ENCODE measurements at regions not wholly inside any gene's neighbourhood (a gene's known extent, or its start where the extent isn't known, plus 50 kb on each side); places are given as distances from the start of the nearest gene placed in this dataset.
"Not testable (repeated sequence)": the region's sequence is repeated elsewhere in the genome, so short reads cannot be mapped to it uniquely, and the experiment has no call there.

DNA sequence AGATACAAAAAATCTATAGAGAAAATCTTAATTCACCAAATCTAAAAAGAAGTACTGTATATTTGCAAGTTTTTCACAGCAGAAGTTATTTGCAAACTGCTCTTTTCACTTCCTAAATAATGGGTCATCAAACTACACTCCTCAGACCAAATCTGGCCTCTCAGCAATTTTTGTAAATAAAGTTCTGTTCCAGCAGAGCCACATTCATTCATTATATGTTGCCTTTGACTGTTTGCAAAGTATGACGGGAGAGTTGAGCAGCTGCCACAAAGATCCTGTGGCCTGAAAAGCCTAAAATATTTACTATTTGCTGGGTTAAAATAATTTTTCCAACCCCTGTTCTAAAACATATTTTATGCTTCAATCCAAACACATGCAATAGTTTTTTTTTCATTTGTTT, 1222.3 kb upstream of the SEL1L start:
- DNase-seq: peak; percentile 42

DNA sequence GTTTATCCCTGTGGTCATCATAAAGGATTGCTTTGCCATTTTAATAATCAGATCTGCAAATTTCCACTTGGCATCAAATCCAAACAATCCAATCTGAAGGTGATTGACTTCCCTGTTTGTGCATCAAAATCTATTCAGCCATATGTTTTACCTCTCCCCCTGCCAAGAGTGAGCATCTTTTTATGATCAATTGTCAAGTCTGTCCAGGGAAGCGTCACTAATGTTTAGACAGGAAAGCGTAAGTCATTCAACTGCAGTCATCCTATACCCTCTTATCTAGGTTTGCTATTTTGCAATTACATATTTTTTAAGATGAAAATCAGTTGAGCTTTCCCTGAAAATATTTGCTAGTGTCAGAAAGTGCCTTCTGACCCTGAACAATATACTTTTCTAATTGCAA, 1224.1 kb upstream of the SEL1L start:
- no peak for DNase-seq

DNA sequence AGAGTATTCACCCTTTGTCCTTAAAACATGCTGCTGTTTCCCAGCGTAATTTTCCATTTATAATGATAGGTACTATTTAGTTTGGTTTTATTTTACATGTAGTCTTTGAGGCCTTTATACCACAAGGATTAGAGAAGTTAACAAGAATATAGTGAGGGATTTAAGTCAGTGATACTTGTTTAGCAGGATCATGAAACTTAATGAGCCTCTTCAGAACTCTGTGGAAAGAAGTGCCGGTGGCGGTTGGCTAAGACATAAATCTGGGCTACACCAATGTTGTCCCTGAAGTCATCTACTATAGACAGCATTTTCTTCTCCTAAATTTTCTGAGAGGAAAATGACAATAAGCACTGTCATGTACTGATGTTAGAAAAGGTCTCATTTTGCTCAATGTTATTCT, 1226.0 kb upstream of the SEL1L start:
- no peak for DNase-seq

DNA sequence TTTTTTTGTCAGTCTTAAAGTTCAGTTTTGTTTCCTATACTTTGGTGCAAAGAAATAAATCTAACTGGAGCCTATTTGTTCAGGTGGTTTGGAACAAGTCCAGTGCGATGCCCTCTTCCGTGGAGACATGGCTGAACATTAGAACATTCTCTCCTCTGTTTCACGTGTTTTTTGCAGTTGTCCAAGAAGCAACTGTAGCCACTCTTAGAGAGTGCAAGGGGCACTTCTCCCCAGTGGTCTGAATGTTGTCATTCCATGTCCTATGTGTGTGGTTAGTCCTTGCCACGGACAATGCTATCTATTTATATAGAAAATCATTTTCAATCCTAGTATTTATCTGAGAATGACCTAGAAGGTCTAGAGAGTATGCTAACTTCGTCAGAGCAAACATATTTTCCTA, 1232.5 kb upstream of the SEL1L start:
- no peak for DNase-seq

DNA sequence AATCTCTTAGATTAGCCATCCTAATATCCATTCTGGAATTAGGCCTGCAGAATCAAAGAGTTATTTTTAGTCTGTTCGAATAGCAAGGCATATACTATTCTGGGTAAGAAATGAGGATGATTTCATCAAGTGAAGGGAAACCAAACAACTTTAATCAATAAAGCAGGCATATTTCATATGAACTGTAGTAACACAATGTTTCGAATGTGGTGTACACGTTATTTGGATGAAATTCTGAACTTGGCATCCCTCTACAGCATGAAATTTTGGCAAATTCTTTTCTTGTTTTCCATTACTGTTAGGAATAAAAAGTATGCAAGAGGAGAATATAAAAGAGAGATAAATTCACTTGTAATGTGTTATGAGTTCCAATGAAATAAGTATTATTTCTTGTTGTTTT, 1233.3 kb upstream of the SEL1L start:
- DNase-seq: no peak

DNA sequence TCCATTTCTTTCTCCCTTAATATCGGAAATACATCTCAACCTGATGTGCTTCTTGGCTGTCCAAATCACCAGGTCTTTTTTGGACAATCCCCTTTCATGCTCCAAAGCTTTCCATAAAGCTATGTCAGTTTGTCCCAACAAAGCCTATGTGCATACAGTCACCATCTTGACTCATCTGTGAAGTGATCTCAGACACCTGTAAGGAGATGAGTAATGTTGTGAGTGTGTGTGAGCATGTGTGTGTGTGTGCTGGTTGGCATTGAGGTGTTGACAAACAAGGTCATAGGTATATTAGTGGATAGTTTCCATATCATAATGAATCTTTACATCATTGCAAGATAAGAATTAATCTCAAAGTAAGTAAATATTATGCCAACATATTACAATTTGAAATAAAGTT, 1243.3 kb upstream of the SEL1L start:
- no peak for DNase-seq

DNA sequence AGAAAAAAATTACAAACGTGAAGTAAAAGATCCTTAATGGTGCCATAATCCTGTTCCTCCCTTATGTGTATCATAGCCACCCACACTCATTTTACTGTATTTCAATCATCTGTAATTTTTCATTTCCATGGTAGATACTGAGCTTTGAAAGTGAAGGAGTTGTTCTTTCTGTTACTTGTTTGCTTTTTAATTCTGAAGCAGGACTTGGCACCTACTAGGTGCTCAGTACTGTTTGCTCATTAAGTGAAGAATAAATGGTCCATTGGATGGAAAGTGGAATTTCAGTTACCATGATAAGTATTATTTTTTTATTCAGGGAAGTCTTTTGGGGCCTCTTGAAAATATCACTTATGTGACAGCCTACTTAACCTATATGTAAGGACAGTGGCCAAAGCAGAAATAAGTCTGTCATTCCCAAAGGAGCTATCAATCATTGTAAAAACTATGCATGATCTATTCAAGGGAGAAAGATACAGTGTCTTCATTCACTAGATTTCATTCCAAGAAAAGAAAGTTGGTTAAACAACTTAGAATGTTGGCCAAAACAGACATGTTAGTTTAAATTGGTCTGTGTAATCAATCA, 1244.4 kb upstream of the SEL1L start:
- no peak for DNase-seq

DNA sequence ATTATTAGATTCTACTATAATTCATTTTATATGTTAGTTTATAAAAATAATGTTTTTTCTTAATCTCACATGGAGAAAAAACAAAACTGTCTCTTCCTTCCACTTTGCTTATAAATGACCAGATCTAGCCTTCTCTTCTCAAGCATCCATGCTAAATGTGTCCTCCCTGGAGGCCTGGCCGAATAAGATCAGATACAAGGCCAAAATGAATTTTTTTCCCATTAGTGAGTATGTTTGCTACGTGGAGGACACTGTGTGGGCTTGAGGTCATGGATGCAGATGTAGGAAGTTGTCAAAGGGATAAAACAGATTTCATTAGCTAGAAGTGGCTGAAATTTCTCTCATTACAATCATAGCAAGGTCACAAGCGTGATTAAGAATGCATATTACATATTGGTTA, 1244.9 kb upstream of the SEL1L start:
- no peak for DNase-seq

DNA sequence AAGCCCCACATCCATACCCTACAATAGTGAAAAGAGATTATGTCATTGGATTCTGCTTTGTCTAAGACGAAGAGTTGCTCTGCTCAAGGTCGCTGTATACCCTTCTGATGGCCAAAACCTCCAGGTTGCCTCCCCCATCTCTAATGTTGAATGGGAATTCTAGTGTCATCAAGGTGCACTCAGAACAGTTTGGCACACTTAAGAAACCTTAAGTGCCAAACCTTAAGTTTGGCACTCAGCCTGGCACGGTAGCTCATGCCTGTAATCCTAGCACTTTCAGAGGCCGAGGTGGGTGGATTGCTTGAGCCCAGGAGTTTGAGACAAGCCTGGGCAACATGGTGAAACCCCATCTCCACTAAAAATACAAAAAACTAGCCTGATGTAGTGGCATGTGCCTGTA, 1245.6 kb upstream of the SEL1L start:
- no peak for DNase-seq

DNA sequence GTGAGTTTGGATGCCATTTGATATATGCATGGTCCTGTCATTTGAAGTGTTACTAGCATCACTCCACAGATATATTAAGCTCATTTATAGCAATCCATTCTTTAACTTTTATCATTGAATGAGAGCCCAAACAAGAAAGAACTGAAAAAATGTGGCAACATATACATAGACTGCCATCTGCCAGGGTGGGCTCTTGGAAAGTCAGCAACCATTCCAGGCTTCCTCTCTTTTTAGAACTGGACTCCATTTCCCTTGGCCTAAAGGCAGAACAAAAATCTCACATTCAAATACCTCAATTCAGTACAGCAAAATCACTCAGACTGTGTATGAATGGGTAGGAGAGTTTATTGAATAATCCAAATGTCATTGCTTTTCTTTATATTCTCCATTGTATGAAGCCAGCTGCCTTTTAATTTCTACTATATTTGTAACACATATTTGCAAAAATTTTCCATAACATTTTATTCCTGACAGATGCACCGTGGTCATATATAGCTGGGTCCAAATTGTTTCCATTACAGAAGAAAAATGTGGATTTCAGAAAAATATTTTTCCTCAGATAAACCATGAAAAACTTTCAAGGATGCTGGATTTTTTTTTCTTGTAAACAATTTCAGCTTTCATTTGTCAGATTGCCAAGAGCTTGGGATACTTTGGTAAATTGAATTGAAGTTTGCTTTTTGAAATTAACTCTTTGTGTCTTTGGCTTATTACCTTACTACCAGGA, 1252.3 kb upstream of the SEL1L start:
- DNase-seq: no peak

DNA sequence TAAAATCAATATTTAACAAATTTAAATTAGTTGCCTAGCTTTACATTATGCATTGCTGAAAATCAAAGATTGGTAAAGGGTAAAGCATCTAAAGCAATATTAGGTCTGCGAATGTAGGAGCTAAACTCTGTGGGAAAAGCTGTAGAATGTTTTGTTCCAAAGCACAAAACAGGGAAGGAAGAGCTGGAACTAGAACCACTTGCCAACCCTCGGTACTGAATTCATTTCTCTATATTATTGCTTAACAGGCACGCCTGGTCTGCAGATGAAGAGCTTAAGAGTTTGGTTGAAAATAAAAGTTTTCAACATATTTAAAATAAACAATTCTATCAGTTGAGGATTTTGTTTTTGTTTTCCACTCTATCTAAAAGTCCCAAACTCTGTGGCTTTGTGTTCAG, 1252.8 kb upstream of the SEL1L start:
- DNase-seq: no peak

DNA sequence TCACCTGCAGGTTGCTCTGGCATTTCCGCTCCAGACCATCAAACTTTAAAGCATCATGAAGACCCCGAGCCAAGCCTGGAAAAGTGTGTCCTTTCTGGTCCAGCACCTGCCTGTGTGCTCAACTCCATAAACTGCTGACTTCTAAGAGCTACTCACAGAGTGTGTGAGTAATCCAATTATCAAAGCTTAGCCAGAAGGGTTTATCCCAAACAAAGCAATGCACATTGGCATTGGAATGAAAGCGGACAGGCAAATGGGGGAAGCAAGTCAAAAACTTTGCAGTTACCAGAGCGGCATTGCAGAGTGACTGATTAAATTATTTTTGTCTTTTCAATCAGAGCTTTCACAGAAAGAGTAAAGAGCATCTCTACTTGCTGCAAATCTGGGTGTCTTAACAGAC, 1262.4 kb upstream of the SEL1L start:
- DNase-seq: no peak

DNA sequence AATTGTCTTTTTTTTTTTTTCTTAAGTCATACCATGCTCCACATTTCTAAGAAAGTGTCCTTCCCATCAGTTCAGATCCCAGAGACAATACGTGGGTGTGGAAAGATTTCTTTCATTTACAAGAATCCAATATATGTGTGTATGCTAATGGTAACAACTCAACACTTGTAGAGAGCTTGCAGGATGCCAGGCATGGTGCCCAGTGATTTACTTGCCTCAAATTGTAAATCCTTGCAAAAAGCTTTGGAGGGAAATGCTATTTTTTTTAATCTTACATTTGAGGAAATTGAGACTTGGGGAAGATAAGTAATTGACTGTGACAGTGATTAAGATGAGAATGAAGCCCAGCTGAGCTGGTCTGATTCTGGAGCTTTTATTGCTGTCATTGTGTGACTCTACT, 1264.6 kb upstream of the SEL1L start:
- DNase-seq: no peak

DNA sequence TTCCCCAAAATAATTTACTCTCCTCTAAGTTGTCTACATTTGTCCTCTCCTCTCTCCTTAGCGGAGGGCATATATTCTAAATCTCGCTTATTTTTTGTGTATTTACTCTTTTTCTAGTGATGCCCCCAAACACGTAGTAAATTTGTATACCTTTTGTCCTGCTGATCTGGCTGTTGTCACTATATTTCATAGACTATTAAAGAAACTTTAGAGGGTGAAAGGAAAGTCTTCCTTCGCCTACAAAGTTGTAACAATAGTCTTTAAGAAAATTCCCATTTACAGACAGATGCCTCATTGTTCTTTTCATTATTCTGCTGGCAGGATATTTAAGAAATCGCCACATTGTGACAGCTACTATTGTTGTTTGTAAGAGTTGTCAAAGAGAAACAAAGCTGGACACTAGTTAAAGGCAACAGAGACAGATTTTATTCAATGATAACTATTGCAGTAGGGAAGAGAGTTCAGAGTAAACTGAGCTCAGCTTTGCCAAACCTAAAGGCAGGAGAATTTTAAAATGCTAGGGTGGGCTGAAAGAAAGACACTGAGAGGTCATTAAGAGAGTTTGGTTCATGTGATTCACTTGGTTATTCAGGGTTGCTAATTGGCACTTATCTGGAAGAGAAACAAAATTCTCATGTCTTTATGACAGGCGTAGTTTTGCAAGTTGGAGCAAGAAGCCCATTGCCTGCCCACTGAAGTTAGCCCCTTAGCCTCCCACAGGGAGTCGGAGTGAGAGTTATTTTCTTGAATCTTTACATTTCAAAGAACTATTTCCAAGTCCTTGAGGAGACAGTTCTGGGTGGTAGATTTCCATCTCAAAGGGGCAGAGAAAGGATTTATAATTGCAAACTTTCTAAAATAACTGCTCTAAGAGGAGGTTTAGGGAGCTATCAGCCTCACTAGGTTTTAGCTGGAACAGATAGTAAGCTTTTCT, 1272.5 kb upstream of the SEL1L start:
- no peak for DNase-seq

DNA sequence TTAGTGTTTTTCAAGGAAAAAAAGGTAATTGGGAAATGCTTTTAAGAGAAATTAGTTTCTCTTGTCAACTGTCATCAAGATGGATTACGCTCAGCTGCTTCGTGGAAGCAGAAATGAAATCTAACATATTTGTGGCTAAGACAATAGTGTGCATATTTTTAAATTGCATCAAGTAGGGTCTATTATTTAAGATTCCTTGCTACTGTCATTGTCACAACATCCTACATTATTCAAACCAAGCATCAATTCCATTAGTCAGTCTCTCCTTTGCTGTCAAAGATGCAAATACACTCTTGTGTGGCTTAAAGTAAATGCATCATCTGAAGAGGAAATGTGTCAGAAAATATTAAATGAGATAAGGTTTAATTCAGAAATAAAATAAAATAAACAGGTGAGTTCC, 1277.6 kb upstream of the SEL1L start:
- DNase-seq: no peak

DNA sequence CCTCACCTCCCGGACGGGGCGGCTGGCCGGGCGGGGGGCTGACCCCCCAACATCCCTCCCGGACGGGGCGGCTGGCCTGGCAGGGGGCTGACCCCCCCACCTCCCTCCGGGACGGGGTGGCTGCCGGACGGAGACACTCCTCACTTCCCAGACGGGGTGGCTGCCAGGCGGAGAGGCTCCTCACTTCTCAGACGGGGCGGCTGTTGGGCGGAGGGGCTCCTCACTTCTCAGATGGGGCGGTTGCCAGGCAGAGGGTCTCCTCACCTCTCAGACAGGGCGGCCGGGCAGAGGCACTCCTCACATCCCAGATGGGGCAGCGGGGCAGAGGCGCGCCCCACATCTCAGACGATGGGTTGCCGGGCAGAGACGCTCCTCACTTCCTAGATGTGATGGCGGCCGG, 1280.7 kb upstream of the SEL1L start:
- DNase-seq: not testable (repeated sequence)

DNA sequence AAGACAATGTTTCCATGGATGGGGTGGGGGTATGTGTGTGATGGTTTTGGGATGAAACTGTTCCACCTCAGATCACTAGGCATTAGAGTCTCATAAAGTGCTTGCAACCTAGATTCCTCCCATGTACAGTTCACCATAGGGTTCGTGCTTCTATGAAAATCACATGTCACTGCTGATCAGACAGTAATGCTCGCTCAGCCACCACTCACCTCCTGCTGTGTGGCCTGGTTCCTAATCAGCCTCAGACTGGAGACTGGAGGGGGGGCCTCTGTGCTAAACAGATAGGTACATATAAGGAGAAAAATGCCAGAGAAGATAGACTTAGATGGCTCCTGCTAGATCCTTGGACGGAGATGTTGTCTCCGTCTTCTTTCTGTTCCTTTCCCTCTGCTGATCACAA, 1296.9 kb upstream of the SEL1L start:
- no peak for DNase-seq

DNA sequence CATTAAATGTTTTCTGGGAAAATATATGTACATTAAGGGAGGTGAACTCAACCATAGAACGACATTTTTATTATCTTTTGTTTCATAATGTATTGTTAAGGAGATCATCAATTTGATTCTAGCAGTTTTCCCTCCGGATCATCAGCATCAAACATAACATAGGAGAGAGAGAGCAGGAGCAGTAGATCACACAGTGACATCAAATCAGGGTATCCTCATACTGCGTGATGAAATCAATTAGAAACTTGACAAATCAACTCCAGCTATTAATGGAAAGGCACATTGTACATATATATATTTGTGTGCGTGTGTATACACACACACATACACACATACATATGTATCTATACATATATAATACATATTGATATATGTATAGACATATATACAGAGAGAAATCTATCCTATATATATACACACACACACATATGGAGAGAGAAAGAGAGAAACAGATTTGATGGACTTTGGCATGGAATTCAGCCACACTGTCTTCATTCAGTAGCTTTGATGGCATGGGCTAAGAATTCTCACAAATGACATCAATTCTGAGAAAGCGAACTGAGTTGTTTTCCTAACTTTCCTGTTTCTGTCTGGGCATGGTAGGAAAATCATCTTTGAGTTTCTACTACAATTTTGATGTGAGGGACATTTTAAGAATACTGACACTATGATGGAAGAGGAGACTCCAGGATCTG, 1302.8 kb upstream of the SEL1L start:
- DNase-seq: no peak

DNA sequence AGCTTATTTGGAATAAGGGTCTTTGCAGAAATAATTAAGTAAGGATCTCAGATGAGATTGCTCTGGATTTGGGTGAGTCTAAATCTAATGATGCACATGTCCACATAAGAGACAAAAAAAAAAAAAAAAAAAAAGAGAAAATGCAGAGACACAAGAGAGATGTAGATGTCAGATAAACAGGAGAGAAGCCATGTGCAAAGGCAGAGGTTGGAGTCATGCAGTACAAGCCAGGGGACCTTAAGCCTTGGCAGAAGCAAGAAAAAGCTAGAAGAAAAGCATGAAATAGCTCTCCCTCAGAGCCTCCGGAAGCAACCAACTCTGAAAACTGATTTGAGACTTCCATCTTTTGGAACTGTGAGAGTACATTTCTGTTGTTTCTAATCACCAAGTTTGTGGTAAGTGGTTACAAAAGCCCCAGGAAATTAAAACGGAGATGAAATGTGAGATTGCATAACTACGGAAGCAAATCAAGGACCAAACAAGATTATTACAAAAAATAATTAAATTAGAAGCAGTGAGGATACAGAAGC, 1304.0 kb upstream of the SEL1L start:
- DNase-seq: no peak

DNA sequence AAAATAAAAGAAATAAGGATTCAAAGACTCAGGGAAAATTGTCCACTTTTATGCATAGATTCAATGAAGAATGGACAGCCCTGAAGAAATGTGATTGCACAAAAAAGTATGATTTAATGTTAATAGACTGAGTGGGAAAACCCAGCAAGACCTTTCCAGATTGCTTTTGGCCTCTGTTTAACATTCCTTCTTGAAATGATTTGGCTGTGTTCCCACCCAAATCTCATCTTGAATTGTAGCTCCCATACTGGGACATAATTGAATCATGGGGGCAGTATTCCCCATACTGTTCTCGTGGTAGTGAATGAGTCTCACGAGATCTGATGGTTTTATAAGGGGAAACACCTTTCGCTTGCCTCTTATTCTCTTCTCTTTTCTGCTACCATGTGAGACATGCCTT, 1316.9 kb upstream of the SEL1L start:
- no peak for DNase-seq

DNA sequence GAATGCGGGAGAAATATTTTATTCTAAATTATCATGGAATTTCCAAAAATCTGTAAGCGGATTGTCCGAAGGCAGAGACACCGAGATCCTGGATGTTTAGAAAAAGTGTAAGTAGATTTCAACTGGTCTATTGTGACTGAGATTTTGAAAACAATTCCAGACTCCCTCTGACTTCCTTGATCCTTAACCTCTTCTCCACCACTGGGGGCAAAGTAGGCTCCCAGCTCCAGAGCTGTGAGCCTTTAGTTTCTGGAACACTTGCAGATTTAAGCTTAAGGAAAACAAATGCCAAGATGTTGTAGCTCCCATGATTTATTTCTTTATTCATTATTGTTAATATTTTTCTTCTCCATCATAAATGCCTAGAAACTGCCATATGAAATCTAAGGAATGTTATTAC, 1320.5 kb upstream of the SEL1L start:
- DNase-seq: no peak

DNA sequence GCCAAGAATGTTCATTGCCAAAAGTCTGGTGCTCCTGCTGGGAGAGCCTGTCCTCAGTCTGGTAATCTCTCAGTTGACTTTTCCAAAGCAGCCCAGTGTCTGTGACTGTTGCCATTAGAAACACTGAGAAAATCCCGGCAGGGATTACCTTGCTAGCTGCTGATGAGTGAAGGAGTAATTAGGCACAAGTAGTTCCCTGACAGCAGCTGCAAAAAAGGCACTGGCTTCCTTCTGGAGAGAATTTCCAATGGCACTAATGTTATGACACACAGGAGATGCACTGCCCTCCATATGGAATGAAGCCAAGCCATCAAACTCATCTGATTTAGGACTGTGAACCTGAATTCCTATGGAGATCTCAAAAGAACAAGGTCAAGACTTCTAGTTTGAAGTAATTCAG, 1321.2 kb upstream of the SEL1L start:
- DNase-seq: no peak

DNA sequence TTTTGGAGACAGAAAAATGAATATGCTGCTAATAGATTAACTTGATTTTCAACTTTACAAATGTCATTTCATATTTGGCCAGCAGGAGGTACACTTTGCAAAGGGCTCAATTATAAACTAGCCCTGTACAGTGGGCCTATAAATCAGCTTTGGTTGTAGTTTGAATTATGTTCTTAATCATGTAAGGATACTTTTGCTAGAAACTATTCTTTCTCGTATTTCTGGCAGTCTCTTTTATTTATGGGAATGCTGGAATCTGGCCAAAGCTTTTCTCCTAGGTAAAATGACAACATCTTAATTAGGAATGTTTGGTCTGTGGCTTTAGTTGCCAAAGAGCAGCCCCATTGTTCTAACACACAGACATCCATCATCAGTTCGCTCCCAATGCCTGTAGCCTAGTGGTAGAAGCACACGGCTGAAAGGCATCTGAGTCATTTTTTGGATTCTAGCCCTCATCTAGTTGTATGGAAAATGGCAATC, 1322.3 kb upstream of the SEL1L start:
- DNase-seq: no peak

All from right forelimb (tissue), 1 donor.